ENCODE measurements at regions not wholly inside any gene's neighbourhood (a gene's known extent, or its start where the extent isn't known, plus 50 kb on each side); places are given as distances from the start of the nearest gene placed in this dataset.

- peaks cover 0 to 100% (median 100%) of the 10 kb centered on the region in 8 donors for H3K9me3 ChIP-seq
- H3K4me3 ChIP-seq = no peak overlapping the region
- H3K27ac ChIP-seq = no peak overlapping the region
- 72 to 78% (median 73%) methylated on average over 22 of the region's 22 CpGs for WGBS, 5 donors
- H3K36me3 ChIP-seq = no peaks in the 10 kb centered on the region
- H3K4me1 ChIP-seq = no peaks in the 10 kb centered on the region
- TF ChIP-seq CTCF (IDR thresholded peaks at IDR 0.05 in 8 of 11, conservative IDR thresholded peaks at IDR 0.05 in 3 of 11) (no peak), POLR2A (IDR thresholded peaks at IDR 0.05) (no peak), POLR2AphosphoS5 (IDR thresholded peaks at IDR 0.05) (no peak)
- intact Hi-C loops (cut with DNase I; ENCODE audit: low total_unique reads) = no loop called here
- H3K27me3 ChIP-seq (replicated peaks in 1 of 7) = no peaks in the 10 kb centered on the region
- peak; percentile 30 for DNase-seq
These were observed 580.1 kb downstream of the ALG10 start for GRCh38 chr12:34602213-34602940.

GRCh38 chr12:34603382-34604035, 581.2 kb downstream of the ALG10 start:
- H3K36me3 ChIP-seq = no peaks in the 10 kb centered on the region
- H3K4me3 ChIP-seq = no peak overlapping the region
- 67 to 73% (median 69%) methylated on average over 21 of the region's 21 CpGs for WGBS, 5 donors
- H3K9me3 ChIP-seq = peaks cover 0 to 100% (median 100%) of the 10 kb centered on the region in 8 donors
- no peak for TF ChIP-seq CTCF (IDR thresholded peaks at IDR 0.05 in 8 of 11, conservative IDR thresholded peaks at IDR 0.05 in 3 of 11)
- no peak for TF ChIP-seq POLR2AphosphoS5 (IDR thresholded peaks at IDR 0.05)
- no peak for TF ChIP-seq POLR2A (IDR thresholded peaks at IDR 0.05)
- intact Hi-C loops (cut with DNase I; ENCODE audit: low total_unique reads) = no loop called here
- H3K4me1 ChIP-seq = no peaks in the 10 kb centered on the region
- H3K27ac ChIP-seq = no peak overlapping the region
- DNase-seq = peak; percentile 41
- H3K27me3 ChIP-seq (replicated peaks in 1 of 7) = no peaks in the 10 kb centered on the region

GRCh38 chr12:34604227-34604626, 581.9 kb downstream of the ALG10 start:
- intact Hi-C loops (cut with DNase I; ENCODE audit: low total_unique reads) = no loop called here
- Histone ChIP-seq H3K36me3 (no peaks in the 10 kb centered on the region), H3K27ac (no peak overlapping the region), H3K4me1 (no peaks in the 10 kb centered on the region), H3K4me3 (no peak overlapping the region), H3K9me3 (peaks cover 0 to 99% (median 97%) of the 10 kb centered on the region in 8 donors), H3K27me3 (replicated peaks in 1 of 7) (no peaks in the 10 kb centered on the region)
- TF ChIP-seq POLR2AphosphoS5 (IDR thresholded peaks at IDR 0.05) = no peak
- no peak for TF ChIP-seq POLR2A (IDR thresholded peaks at IDR 0.05)
- TF ChIP-seq CTCF (IDR thresholded peaks at IDR 0.05 in 8 of 11, conservative IDR thresholded peaks at IDR 0.05 in 3 of 11) = no peak
- DNase-seq = peak; percentile 50
- 35 to 46% (median 42%) methylated on average over 7 of the region's 7 CpGs for WGBS, 5 donors
